HG02759 (cell line): ENCODE measurements at regions not wholly inside any gene's neighbourhood (a gene's known extent, or its start where the extent isn't known, plus 50 kb on each side); places are given as distances from the start of the nearest gene placed in this dataset.
A peak's percentile ranks its signal among the peaks of the same experiment; 100 is the strongest.

Experiments used
- ATAC-seq: cut with Tn5 transposase; IDR thresholded peaks from one replicate; pipeline ENCODE4 v1.9.1; 2021; ENCODE audit warnings: mild to moderate bottlenecking, moderate library complexity; ENCODE audit not compliant: unreplicated experiment

GRCh38 chr12:19572920-19573558 lies 133.7 kb downstream of the AEBP2 start:
- ATAC-seq: peak; percentile 81

- ATAC-seq: no peak
Observed at GRCh38 chr12:19573866-19574265, 134.6 kb downstream of the AEBP2 start.

GRCh38 chr12:19574601-19575000 lies 135.3 kb downstream of the AEBP2 start:
- ATAC-seq: no peak

GRCh38 chr12:19575337-19576243 lies 136.3 kb downstream of the AEBP2 start:
- ATAC-seq: no peak

- ATAC-seq: no peak
Observed at GRCh38 chr12:19576506-19577280, 137.4 kb downstream of the AEBP2 start.

- ATAC-seq: no peak
Observed at GRCh38 chr12:19577281-19577530, 137.9 kb downstream of the AEBP2 start.

GRCh38 chr12:19584732-19585131 lies 145.4 kb downstream of the AEBP2 start:
- ATAC-seq: no peak

GRCh38 chr12:19588951-19589350 lies 149.7 kb downstream of the AEBP2 start:
- no peak for ATAC-seq

- no peak for ATAC-seq
Observed at GRCh38 chr12:19591951-19592350, 152.7 kb downstream of the AEBP2 start.

- ATAC-seq: no peak
Observed at GRCh38 chr12:19596434-19597166, 157.3 kb downstream of the AEBP2 start.

GRCh38 chr12:19597167-19598026 lies 158.1 kb downstream of the AEBP2 start:
- ATAC-seq: no peak

GRCh38 chr12:19605720-19606119 lies 166.4 kb downstream of the AEBP2 start:
- ATAC-seq: no peak

- no peak for ATAC-seq
Observed at GRCh38 chr12:19608039-19608438, 168.7 kb downstream of the AEBP2 start.

- no peak for ATAC-seq
Observed at GRCh38 chr12:19613051-19613535, 173.8 kb downstream of the AEBP2 start.

- no peak for ATAC-seq
Observed at GRCh38 chr12:19614601-19615383, 175.5 kb downstream of the AEBP2 start.

- no peak for ATAC-seq
Observed at GRCh38 chr12:19615384-19615725, 176.1 kb downstream of the AEBP2 start.

GRCh38 chr12:19616781-19617180 lies 177.5 kb downstream of the AEBP2 start:
- ATAC-seq: no peak

- no peak for ATAC-seq
Observed at GRCh38 chr12:19620222-19620621, 180.9 kb downstream of the AEBP2 start.

- ATAC-seq: no peak
Observed at GRCh38 chr12:19623751-19624399, 184.6 kb downstream of the AEBP2 start.
